ENCODE measurements at regions not wholly inside any gene's neighbourhood (a gene's known extent, or its start where the extent isn't known, plus 50 kb on each side); places are given as distances from the start of the nearest gene placed in this dataset.
"Not testable (repeated sequence)": the region's sequence is repeated elsewhere in the genome, so short reads cannot be mapped to it uniquely, and the experiment has no call there.

- no peak overlapping the region for H3K4me3 ChIP-seq (ENCODE audit: insufficient read length, low read depth)
- no peaks in the 10 kb centered on the region for H3K36me3 ChIP-seq (ENCODE audit: insufficient read depth, insufficient read length, low read length)
- H3K27me3 ChIP-seq (ENCODE audit: insufficient read depth, insufficient read length), result no peaks in the 10 kb centered on the region
- TF ChIP-seq ZNF274 (IDR thresholded peaks at IDR 0.05; ENCODE audit: low read depth, low read length) (no peak), YY1 (IDR thresholded peaks at IDR 0.05; ENCODE audit: insufficient read depth, insufficient read length) (no peak), SUZ12 (IDR thresholded peaks at IDR 0.05; ENCODE audit: extremely low read depth, insufficient read depth, insufficient read length) (no peak)
- H3K9me3 ChIP-seq (ENCODE audit: insufficient read depth, low read length), result no peaks in the 10 kb centered on the region
- H3K4me1 ChIP-seq (ENCODE audit: insufficient read depth, insufficient read length), result no peaks in the 10 kb centered on the region
- no peak for DNase-seq (ENCODE audit: low read depth, low spot score)
- no peak overlapping the region for H3K9ac ChIP-seq (ENCODE audit: insufficient read length, low read depth)
Observed at GRCh38 chr10:37490266-37490665, 364.9 kb downstream of the ANKRD30A start.

- Histone ChIP-seq H3K36me3 (ENCODE audit: insufficient read depth, insufficient read length, low read length) (no peaks in the 10 kb centered on the region), H3K4me3 (ENCODE audit: insufficient read length, low read depth) (no peak overlapping the region), H3K9me3 (ENCODE audit: insufficient read depth, low read length) (no peaks in the 10 kb centered on the region), H3K9ac (ENCODE audit: insufficient read length, low read depth) (no peak overlapping the region), H3K4me1 (ENCODE audit: insufficient read depth, insufficient read length) (no peaks in the 10 kb centered on the region), H3K27me3 (ENCODE audit: insufficient read depth, insufficient read length) (no peaks in the 10 kb centered on the region)
- no peak for DNase-seq (ENCODE audit: low read depth, low spot score)
- TF ChIP-seq ZNF274 (IDR thresholded peaks at IDR 0.05; ENCODE audit: low read depth, low read length), result no peak
- no peak for TF ChIP-seq YY1 (IDR thresholded peaks at IDR 0.05; ENCODE audit: insufficient read depth, insufficient read length)
- no peak for TF ChIP-seq SUZ12 (IDR thresholded peaks at IDR 0.05; ENCODE audit: extremely low read depth, insufficient read depth, insufficient read length)
Observed at GRCh38 chr10:37489658-37490003, 364.2 kb downstream of the ANKRD30A start.

GRCh38 chr10:37488792-37489657, 363.6 kb downstream of the ANKRD30A start:
- Histone ChIP-seq H3K36me3 (ENCODE audit: insufficient read depth, insufficient read length, low read length) (no peaks in the 10 kb centered on the region), H3K4me1 (ENCODE audit: insufficient read depth, insufficient read length) (no peaks in the 10 kb centered on the region), H3K27me3 (ENCODE audit: insufficient read depth, insufficient read length) (no peaks in the 10 kb centered on the region), H3K4me3 (ENCODE audit: insufficient read length, low read depth) (no peak overlapping the region), H3K9me3 (ENCODE audit: insufficient read depth, low read length) (no peaks in the 10 kb centered on the region), H3K9ac (ENCODE audit: insufficient read length, low read depth) (no peak overlapping the region)
- no peak for DNase-seq (ENCODE audit: low read depth, low spot score)
- no peak for TF ChIP-seq SUZ12 (IDR thresholded peaks at IDR 0.05; ENCODE audit: extremely low read depth, insufficient read depth, insufficient read length)
- no peak for TF ChIP-seq ZNF274 (IDR thresholded peaks at IDR 0.05; ENCODE audit: low read depth, low read length)
- TF ChIP-seq YY1 (IDR thresholded peaks at IDR 0.05; ENCODE audit: insufficient read depth, insufficient read length), result no peak

GRCh38 chr10:37480596-37480995, 355.2 kb downstream of the ANKRD30A start:
- not testable (repeated sequence) for H3K4me3 ChIP-seq (ENCODE audit: insufficient read length, low read depth); H3K9me3 ChIP-seq (ENCODE audit: insufficient read depth, low read length); H3K36me3 ChIP-seq (ENCODE audit: insufficient read depth, insufficient read length, low read length); DNase-seq (ENCODE audit: low read depth, low spot score); H3K9ac ChIP-seq (ENCODE audit: insufficient read length, low read depth); H3K4me1 ChIP-seq (ENCODE audit: insufficient read depth, insufficient read length); H3K27me3 ChIP-seq (ENCODE audit: insufficient read depth, insufficient read length)

- H3K4me3 ChIP-seq (ENCODE audit: insufficient read length, low read depth), result no peak overlapping the region
- H3K27me3 ChIP-seq (ENCODE audit: insufficient read depth, insufficient read length), result no peaks in the 10 kb centered on the region
- no peaks in the 10 kb centered on the region for H3K9me3 ChIP-seq (ENCODE audit: insufficient read depth, low read length)
- DNase-seq (ENCODE audit: low read depth, low spot score), result no peak
- H3K36me3 ChIP-seq (ENCODE audit: insufficient read depth, insufficient read length, low read length), result no peaks in the 10 kb centered on the region
- no peaks in the 10 kb centered on the region for H3K4me1 ChIP-seq (ENCODE audit: insufficient read depth, insufficient read length)
- no peak for TF ChIP-seq YY1 (IDR thresholded peaks at IDR 0.05; ENCODE audit: insufficient read depth, insufficient read length)
- no peak for TF ChIP-seq SUZ12 (IDR thresholded peaks at IDR 0.05; ENCODE audit: extremely low read depth, insufficient read depth, insufficient read length)
- TF ChIP-seq ZNF274 (IDR thresholded peaks at IDR 0.05; ENCODE audit: low read depth, low read length), result no peak
- H3K9ac ChIP-seq (ENCODE audit: insufficient read length, low read depth), result no peak overlapping the region
Observed at GRCh38 chr10:37479469-37479868, 354.1 kb downstream of the ANKRD30A start.

- no peak overlapping the region for H3K4me3 ChIP-seq (ENCODE audit: insufficient read length, low read depth)
- H3K9ac ChIP-seq (ENCODE audit: insufficient read length, low read depth), result no peak overlapping the region
- no peaks in the 10 kb centered on the region for H3K9me3 ChIP-seq (ENCODE audit: insufficient read depth, low read length)
- TF ChIP-seq SUZ12 (IDR thresholded peaks at IDR 0.05; ENCODE audit: extremely low read depth, insufficient read depth, insufficient read length), result no peak
- no peak for TF ChIP-seq YY1 (IDR thresholded peaks at IDR 0.05; ENCODE audit: insufficient read depth, insufficient read length)
- TF ChIP-seq ZNF274 (IDR thresholded peaks at IDR 0.05; ENCODE audit: low read depth, low read length), result no peak
- no peaks in the 10 kb centered on the region for H3K4me1 ChIP-seq (ENCODE audit: insufficient read depth, insufficient read length)
- no peaks in the 10 kb centered on the region for H3K27me3 ChIP-seq (ENCODE audit: insufficient read depth, insufficient read length)
- DNase-seq (ENCODE audit: low read depth, low spot score), result no peak
- H3K36me3 ChIP-seq (ENCODE audit: insufficient read depth, insufficient read length, low read length), result no peaks in the 10 kb centered on the region
Observed at GRCh38 chr10:37478381-37478780, 353.0 kb downstream of the ANKRD30A start.

- no peak for DNase-seq (ENCODE audit: low read depth, low spot score)
- no peaks in the 10 kb centered on the region for H3K4me1 ChIP-seq (ENCODE audit: insufficient read depth, insufficient read length)
- H3K9me3 ChIP-seq (ENCODE audit: insufficient read depth, low read length), result no peaks in the 10 kb centered on the region
- no peak overlapping the region for H3K9ac ChIP-seq (ENCODE audit: insufficient read length, low read depth)
- no peak overlapping the region for H3K4me3 ChIP-seq (ENCODE audit: insufficient read length, low read depth)
- no peaks in the 10 kb centered on the region for H3K27me3 ChIP-seq (ENCODE audit: insufficient read depth, insufficient read length)
- TF ChIP-seq SUZ12 (IDR thresholded peaks at IDR 0.05; ENCODE audit: extremely low read depth, insufficient read depth, insufficient read length) (no peak), YY1 (IDR thresholded peaks at IDR 0.05; ENCODE audit: insufficient read depth, insufficient read length) (no peak), ZNF274 (IDR thresholded peaks at IDR 0.05; ENCODE audit: low read depth, low read length) (no peak)
- H3K36me3 ChIP-seq (ENCODE audit: insufficient read depth, insufficient read length, low read length), result no peaks in the 10 kb centered on the region
Observed at GRCh38 chr10:37476285-37476684, 350.9 kb downstream of the ANKRD30A start.

All from NT2/D1 (cell line).